ENCODE measurements at regions not wholly inside any gene's neighbourhood (a gene's known extent, or its start where the extent isn't known, plus 50 kb on each side); places are given as distances from the start of the nearest gene placed in this dataset.

DNA sequence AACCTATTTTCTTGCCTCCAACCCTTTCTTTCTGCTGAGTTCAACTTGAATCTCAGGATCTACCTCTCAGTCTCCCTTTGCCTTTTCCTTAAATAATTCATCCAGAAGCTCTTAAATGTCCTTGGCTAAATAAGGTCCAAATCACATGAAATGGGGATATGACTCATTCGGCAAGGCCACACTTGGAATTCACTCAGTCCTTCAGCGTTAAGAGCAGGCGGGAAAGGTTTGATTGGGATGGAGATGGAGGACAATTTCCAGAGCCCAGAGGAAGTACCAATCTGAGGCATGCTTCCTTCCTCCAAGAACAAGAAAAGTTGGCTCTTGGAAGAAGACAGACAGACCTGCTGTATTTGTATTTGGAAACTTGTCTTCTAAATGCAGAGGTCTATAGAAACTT, 128.5 kb downstream of the PROX1 start:
- Histone ChIP-seq H3K36me3 (ENCODE audit: insufficient read depth, low read length) (no peaks in the 10 kb centered on the region), H4K20me1 (ENCODE audit: insufficient read depth, low read length) (no peaks in the 10 kb centered on the region), H3K4me1 (ENCODE audit: insufficient read depth, low read length, poor library complexity, severe bottlenecking) (no peaks in the 10 kb centered on the region), H3K4me3 (ENCODE audit: low read depth, low read length, poor library complexity, severe bottlenecking) (no peak overlapping the region), H3K4me2 (ENCODE audit: low read length) (no peak overlapping the region), H2AFZ (ENCODE audit: low read length) (no peak overlapping the region), H3K27ac (ENCODE audit: low read depth, low read length, poor library complexity, severe bottlenecking) (no peak overlapping the region), H3K9me3 (ENCODE audit: low read length) (peaks cover 6% of the 10 kb centered on the region; the same call in 1 of the 2 replicates), H3K9me2 (ENCODE audit: insufficient read depth, low read length) (no peaks in the 10 kb centered on the region), H3K79me2 (ENCODE audit: insufficient read depth, low read depth, low read length) (no peaks in the 10 kb centered on the region)
- ChIA-PET POLR2A (no interaction called here), CTCF (ENCODE audit: unreplicated experiment) (no interaction called here)
- TF ChIP-seq CTCF (conservative IDR thresholded peaks at IDR 0.05; ENCODE audit: low read length) (no peak), EZH2phosphoT487 (IDR thresholded peaks at IDR 0.05; ENCODE audit: borderline replicate concordance, low read depth, low read length) (no peak)
- intact Hi-C loops (cut with micrococcal nuclease; ENCODE audit: unreplicated experiment) = no loop called here
- BruUV-seq (replicated peaks) = no TSS peak
- no peak for DNase-seq (ENCODE audit: low spot score)

DNA sequence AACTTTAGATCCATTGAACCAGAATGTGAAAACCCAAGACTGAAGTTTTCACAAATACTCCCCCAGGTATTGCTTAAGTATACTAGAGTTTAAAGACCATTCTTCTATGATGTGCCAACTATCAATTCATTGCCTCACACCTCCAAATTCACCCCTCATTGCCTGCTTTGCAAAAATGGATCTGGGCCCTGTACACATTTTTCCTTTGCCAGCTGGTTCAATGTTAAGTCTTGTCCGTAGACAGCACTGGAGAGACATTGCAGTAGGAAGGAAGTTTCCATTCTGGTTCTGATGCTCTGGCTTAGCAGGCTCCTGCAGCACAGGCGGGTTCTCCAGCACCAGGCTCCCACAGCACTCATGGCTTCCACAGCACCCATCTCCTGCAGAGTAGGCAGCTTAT, 130.0 kb downstream of the PROX1 start:
- H3K4me2 ChIP-seq (ENCODE audit: low read length) = no peak overlapping the region
- no peak overlapping the region for H3K4me3 ChIP-seq (ENCODE audit: low read depth, low read length, poor library complexity, severe bottlenecking)
- intact Hi-C loops (cut with micrococcal nuclease; ENCODE audit: unreplicated experiment) = no loop called here
- H4K20me1 ChIP-seq (ENCODE audit: insufficient read depth, low read length) = no peaks in the 10 kb centered on the region
- ChIA-PET CTCF (ENCODE audit: unreplicated experiment) (no interaction called here), POLR2A (no interaction called here)
- H3K9me3 ChIP-seq (ENCODE audit: low read length) = peaks cover 6% of the 10 kb centered on the region; the same call in 1 of the 2 replicates
- H3K36me3 ChIP-seq (ENCODE audit: insufficient read depth, low read length) = no peaks in the 10 kb centered on the region
- BruUV-seq (replicated peaks) = no TSS peak
- H3K79me2 ChIP-seq (ENCODE audit: insufficient read depth, low read depth, low read length) = no peaks in the 10 kb centered on the region
- H3K9me2 ChIP-seq (ENCODE audit: insufficient read depth, low read length) = no peaks in the 10 kb centered on the region
- DNase-seq (ENCODE audit: low spot score) = no peak
- no peak for TF ChIP-seq CTCF (conservative IDR thresholded peaks at IDR 0.05; ENCODE audit: low read length)
- TF ChIP-seq EZH2phosphoT487 (IDR thresholded peaks at IDR 0.05; ENCODE audit: borderline replicate concordance, low read depth, low read length) = no peak
- no peak overlapping the region for H2AFZ ChIP-seq (ENCODE audit: low read length)
- no peak overlapping the region for H3K27ac ChIP-seq (ENCODE audit: low read depth, low read length, poor library complexity, severe bottlenecking)
- no peaks in the 10 kb centered on the region for H3K4me1 ChIP-seq (ENCODE audit: insufficient read depth, low read length, poor library complexity, severe bottlenecking)

DNA sequence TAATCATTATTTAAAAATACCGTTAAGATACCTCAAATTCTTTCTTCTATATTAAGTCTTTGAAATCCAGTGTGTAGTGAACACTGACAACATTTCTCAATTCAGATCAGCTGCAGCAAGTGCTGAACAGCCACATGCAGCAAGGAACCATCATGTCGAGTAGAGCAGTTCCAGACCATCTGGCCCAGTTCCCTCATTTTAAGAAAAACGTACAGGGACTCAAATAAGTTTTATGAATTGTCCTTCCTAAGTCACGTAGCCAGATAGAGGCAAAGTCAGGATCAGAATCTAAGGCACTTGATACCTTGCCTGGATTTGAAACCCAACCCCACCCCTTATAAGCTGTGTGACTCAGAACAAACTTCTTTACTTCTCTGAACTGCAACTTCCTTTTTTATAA, 132.4 kb downstream of the PROX1 start:
- ChIA-PET CTCF (ENCODE audit: unreplicated experiment) (no interaction called here), POLR2A (interaction anchor here (0.6 kb wide), 1 partner anchor 35 kb away, joined by 3 read pairs; no protein-coding TSS in a partner anchor)
- Histone ChIP-seq H3K27ac (ENCODE audit: low read depth, low read length, poor library complexity, severe bottlenecking) (no peak overlapping the region), H3K4me2 (ENCODE audit: low read length) (no peak overlapping the region), H3K9me3 (ENCODE audit: low read length) (peaks cover 6% of the 10 kb centered on the region; the same call in 1 of the 2 replicates), H3K79me2 (ENCODE audit: insufficient read depth, low read depth, low read length) (no peaks in the 10 kb centered on the region), H3K9me2 (ENCODE audit: insufficient read depth, low read length) (no peaks in the 10 kb centered on the region), H3K4me3 (ENCODE audit: low read depth, low read length, poor library complexity, severe bottlenecking) (no peak overlapping the region), H2AFZ (ENCODE audit: low read length) (no peak overlapping the region), H3K4me1 (ENCODE audit: insufficient read depth, low read length, poor library complexity, severe bottlenecking) (no peaks in the 10 kb centered on the region), H3K36me3 (ENCODE audit: insufficient read depth, low read length) (no peaks in the 10 kb centered on the region), H4K20me1 (ENCODE audit: insufficient read depth, low read length) (no peaks in the 10 kb centered on the region)
- BruUV-seq (replicated peaks) = no TSS peak
- no peak for TF ChIP-seq CTCF (conservative IDR thresholded peaks at IDR 0.05; ENCODE audit: low read length)
- no peak for TF ChIP-seq EZH2phosphoT487 (IDR thresholded peaks at IDR 0.05; ENCODE audit: borderline replicate concordance, low read depth, low read length)
- intact Hi-C loops (cut with micrococcal nuclease; ENCODE audit: unreplicated experiment) = loop anchor here (10.0 kb wide), 2 partner anchors 745 to 1655 kb away; no protein-coding TSS in a partner anchor
- DNase-seq (ENCODE audit: low spot score) = no peak

Data from OCI-LY7 (cell line).